Kidney tubule cell (primary cell): ENCODE measurements at regions not wholly inside any gene's neighbourhood (a gene's known extent, or its start where the extent isn't known, plus 50 kb on each side); places are given as distances from the start of the nearest gene placed in this dataset.

Experiments used
- DNase-seq: peaks from one replicate; pipeline ENCODE4 v3.0.0-alpha.2; 2018; ENCODE audit warnings: low spot score

GRCh38 chr3:30553641-30554316 lies 52.6 kb upstream of the TGFBR2 start:
- DNase-seq, result peak; percentile 83

GRCh38 chr3:30554317-30554690 lies 52.1 kb upstream of the TGFBR2 start:
- peak; percentile 70 for DNase-seq

GRCh38 chr3:30555968-30556367 lies 50.4 kb upstream of the TGFBR2 start:
- DNase-seq, result no peak
